ENCODE measurements at regions not wholly inside any gene's neighbourhood (a gene's known extent, or its start where the extent isn't known, plus 50 kb on each side); places are given as distances from the start of the nearest gene placed in this dataset.
A peak's percentile ranks its signal among the peaks of the same experiment; 100 is the strongest.

GRCh38 chr3:187951452-187952190 is 202.3 kb upstream of the LPP start:
- ATAC-seq (peak; percentile 27 to 43), DNase-seq (no peak)
- Histone ChIP-seq H3K4me1 (peaks cover 19% of the 10 kb centered on the region), H3K9me3 (no peaks in the 10 kb centered on the region), H3K27me3 (ENCODE audit: low read depth) (no peaks in the 10 kb centered on the region), H3K4me3 (no peak overlapping the region), H3K36me3 (no peaks in the 10 kb centered on the region), H3K27ac (no peak overlapping the region)
- TF ChIP-seq, protein P1, sequence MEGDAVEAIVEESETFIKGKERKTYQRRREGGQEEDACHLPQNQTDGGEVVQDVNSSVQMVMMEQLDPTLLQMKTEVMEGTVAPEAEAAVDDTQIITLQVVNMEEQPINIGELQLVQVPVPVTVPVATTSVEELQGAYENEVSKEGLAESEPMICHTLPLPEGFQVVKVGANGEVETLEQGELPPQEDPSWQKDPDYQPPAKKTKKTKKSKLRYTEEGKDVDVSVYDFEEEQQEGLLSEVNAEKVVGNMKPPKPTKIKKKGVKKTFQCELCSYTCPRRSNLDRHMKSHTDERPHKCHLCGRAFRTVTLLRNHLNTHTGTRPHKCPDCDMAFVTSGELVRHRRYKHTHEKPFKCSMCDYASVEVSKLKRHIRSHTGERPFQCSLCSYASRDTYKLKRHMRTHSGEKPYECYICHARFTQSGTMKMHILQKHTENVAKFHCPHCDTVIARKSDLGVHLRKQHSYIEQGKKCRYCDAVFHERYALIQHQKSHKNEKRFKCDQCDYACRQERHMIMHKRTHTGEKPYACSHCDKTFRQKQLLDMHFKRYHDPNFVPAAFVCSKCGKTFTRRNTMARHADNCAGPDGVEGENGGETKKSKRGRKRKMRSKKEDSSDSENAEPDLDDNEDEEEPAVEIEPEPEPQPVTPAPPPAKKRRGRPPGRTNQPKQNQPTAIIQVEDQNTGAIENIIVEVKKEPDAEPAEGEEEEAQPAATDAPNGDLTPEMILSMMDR (IDR thresholded peaks at IDR 0.05), result no peak
- intact Hi-C loops (cut with DNase I), result no loop called here

- TF ChIP-seq, protein P1 (IDR thresholded peaks at IDR 0.05), result no peak
- H3K36me3 ChIP-seq, result no peaks in the 10 kb centered on the region
- H3K4me1 ChIP-seq, result peaks cover 19% of the 10 kb centered on the region
- no peaks in the 10 kb centered on the region for H3K27me3 ChIP-seq (ENCODE audit: low read depth)
- DNase-seq, result no peak
- intact Hi-C loops (cut with DNase I), result no loop called here
- H3K4me3 ChIP-seq, result no peak overlapping the region
- H3K9me3 ChIP-seq, result no peaks in the 10 kb centered on the region
- no peak for ATAC-seq
- no peak overlapping the region for H3K27ac ChIP-seq
Observed at GRCh38 chr3:187952849-187953248, 201.1 kb upstream of the LPP start.

- DNase-seq (no peak), ATAC-seq (peak in 1 of 2 donors; percentile 21)
- Histone ChIP-seq H3K36me3 (no peaks in the 10 kb centered on the region), H3K27ac (no peak overlapping the region), H3K4me1 (peaks cover 26% of the 10 kb centered on the region), H3K9me3 (no peaks in the 10 kb centered on the region), H3K27me3 (ENCODE audit: low read depth) (no peaks in the 10 kb centered on the region), H3K4me3 (no peak overlapping the region)
- intact Hi-C loops (cut with DNase I), result no loop called here
- TF ChIP-seq, protein P1 (IDR thresholded peaks at IDR 0.05), result no peak
Observed at GRCh38 chr3:187954516-187954872, 199.5 kb upstream of the LPP start.

GRCh38 chr3:187954873-187955586 is 198.9 kb upstream of the LPP start:
- Histone ChIP-seq H3K9me3 (no peaks in the 10 kb centered on the region), H3K4me3 (no peak overlapping the region), H3K36me3 (no peaks in the 10 kb centered on the region), H3K27me3 (ENCODE audit: low read depth) (no peaks in the 10 kb centered on the region), H3K4me1 (peaks cover 26% of the 10 kb centered on the region), H3K27ac (no peak overlapping the region)
- TF ChIP-seq, protein P1 (IDR thresholded peaks at IDR 0.05), result no peak
- DNase-seq, result no peak
- ATAC-seq, result peak; percentile 74 to 76
- intact Hi-C loops (cut with DNase I), result no loop called here

GRCh38 chr3:187955587-187955952 is 198.4 kb upstream of the LPP start:
- no peak overlapping the region for H3K4me3 ChIP-seq
- TF ChIP-seq, protein P1 (IDR thresholded peaks at IDR 0.05), result no peak
- no peaks in the 10 kb centered on the region for H3K9me3 ChIP-seq
- no peaks in the 10 kb centered on the region for H3K36me3 ChIP-seq
- no peaks in the 10 kb centered on the region for H3K27me3 ChIP-seq (ENCODE audit: low read depth)
- no peak overlapping the region for H3K27ac ChIP-seq
- no peak for DNase-seq
- intact Hi-C loops (cut with DNase I), result no loop called here
- peaks cover 26% of the 10 kb centered on the region for H3K4me1 ChIP-seq
- ATAC-seq, result no peak

Data from lower lobe of right lung (tissue), 2 donors.